ENCODE measurements at regions not wholly inside any gene's neighbourhood (a gene's known extent, or its start where the extent isn't known, plus 50 kb on each side); places are given as distances from the start of the nearest gene placed in this dataset.

GRCh38 chr16:73739049-73739769 lies 557.4 kb upstream of the PSMD7 start:
- H3K36me3 ChIP-seq = no peaks in the 10 kb centered on the region
- no peak for ATAC-seq (ENCODE audit: low FRiP score in 2 of 2)
- WGBS, 2 donors = 87 to 93% methylated on average over 4 of the region's 4 CpGs
- no peak for TF ChIP-seq POLR2AphosphoS5 (IDR thresholded peaks at IDR 0.05)
- TF ChIP-seq EP300 (IDR thresholded peaks at IDR 0.05) = no peak
- no peak for TF ChIP-seq CTCF (IDR thresholded peaks at IDR 0.05)
- TF ChIP-seq POLR2A (IDR thresholded peaks at IDR 0.05) = no peak
- no peaks in the 10 kb centered on the region for H3K27me3 ChIP-seq
- DNase-seq = no peak
- no peaks in the 10 kb centered on the region for H3K9me3 ChIP-seq
- H3K27ac ChIP-seq = no peak overlapping the region
- no peaks in the 10 kb centered on the region for H3K4me1 ChIP-seq
- H3K4me3 ChIP-seq = no peak overlapping the region

- no peaks in the 10 kb centered on the region for H3K4me1 ChIP-seq
- ATAC-seq (ENCODE audit: low FRiP score in 2 of 2) (no peak), DNase-seq (no peak)
- H3K27ac ChIP-seq = no peak overlapping the region
- H3K36me3 ChIP-seq = no peaks in the 10 kb centered on the region
- H3K4me3 ChIP-seq = no peak overlapping the region
- H3K27me3 ChIP-seq = no peaks in the 10 kb centered on the region
- no peak for TF ChIP-seq POLR2AphosphoS5 (IDR thresholded peaks at IDR 0.05)
- TF ChIP-seq CTCF (IDR thresholded peaks at IDR 0.05) = no peak
- no peaks in the 10 kb centered on the region for H3K9me3 ChIP-seq
- WGBS, 2 donors = 83 to 90% methylated on average over 4 of the region's 4 CpGs
These were observed 558.3 kb upstream of the PSMD7 start for GRCh38 chr16:73738266-73738665.

GRCh38 chr16:73737637-73738036 lies 559.0 kb upstream of the PSMD7 start:
- no peak for TF ChIP-seq POLR2A (IDR thresholded peaks at IDR 0.05)
- TF ChIP-seq POLR2AphosphoS5 (IDR thresholded peaks at IDR 0.05) = no peak
- TF ChIP-seq CTCF (IDR thresholded peaks at IDR 0.05) = no peak
- TF ChIP-seq EP300 (IDR thresholded peaks at IDR 0.05) = no peak
- Histone ChIP-seq H3K4me1 (no peaks in the 10 kb centered on the region), H3K36me3 (no peaks in the 10 kb centered on the region), H3K9me3 (no peaks in the 10 kb centered on the region), H3K4me3 (no peak overlapping the region), H3K27me3 (no peaks in the 10 kb centered on the region), H3K27ac (no peak overlapping the region)
- DNase-seq (no peak), ATAC-seq (ENCODE audit: low FRiP score in 2 of 2) (no peak)
- 47 to 49% methylated on average over 3 of the region's 3 CpGs for WGBS, 2 donors

GRCh38 chr16:73735954-73736353 lies 560.7 kb upstream of the PSMD7 start:
- 91 to 100% methylated on average over 1 of the region's 1 CpG for WGBS, 2 donors
- no peak for DNase-seq
- H3K4me1 ChIP-seq = no peaks in the 10 kb centered on the region
- H3K4me3 ChIP-seq = no peak overlapping the region
- no peaks in the 10 kb centered on the region for H3K9me3 ChIP-seq
- no peaks in the 10 kb centered on the region for H3K36me3 ChIP-seq
- TF ChIP-seq POLR2AphosphoS5 (IDR thresholded peaks at IDR 0.05) = no peak
- no peak for TF ChIP-seq POLR2A (IDR thresholded peaks at IDR 0.05)
- no peak for TF ChIP-seq CTCF (IDR thresholded peaks at IDR 0.05)
- no peak for TF ChIP-seq EP300 (IDR thresholded peaks at IDR 0.05)
- no peaks in the 10 kb centered on the region for H3K27me3 ChIP-seq
- H3K27ac ChIP-seq = no peak overlapping the region
- ATAC-seq (ENCODE audit: low FRiP score in 2 of 2) = no peak

- H3K27ac ChIP-seq = no peak overlapping the region
- WGBS, 2 donors = 80 to 86% methylated on average over 3 of the region's 3 CpGs
- TF ChIP-seq POLR2A (IDR thresholded peaks at IDR 0.05) (no peak), POLR2AphosphoS5 (IDR thresholded peaks at IDR 0.05) (no peak), CTCF (IDR thresholded peaks at IDR 0.05) (no peak), EP300 (IDR thresholded peaks at IDR 0.05) (no peak)
- no peaks in the 10 kb centered on the region for H3K4me1 ChIP-seq
- H3K36me3 ChIP-seq = no peaks in the 10 kb centered on the region
- ATAC-seq (ENCODE audit: low FRiP score in 2 of 2) (no peak), DNase-seq (no peak)
- no peaks in the 10 kb centered on the region for H3K9me3 ChIP-seq
- H3K27me3 ChIP-seq = no peaks in the 10 kb centered on the region
- no peak overlapping the region for H3K4me3 ChIP-seq
These were observed 561.6 kb upstream of the PSMD7 start for GRCh38 chr16:73735018-73735417.

Data from upper lobe of left lung (tissue), 6 donors.